DMS53 treated with DMSO at 0.1 percent for 48 hours (cell line): ENCODE measurements at regions not wholly inside any gene's neighbourhood (a gene's known extent, or its start where the extent isn't known, plus 50 kb on each side); places are given as distances from the start of the nearest gene placed in this dataset.
"Not testable (repeated sequence)": the region's sequence is repeated elsewhere in the genome, so short reads cannot be mapped to it uniquely, and the experiment has no call there.

Source experiments
- DNase-seq: peaks from one replicate; lab custom pipeline; 2025; ENCODE audit not compliant: unreplicated experiment; lab: John Stamatoyannopoulos, UW

GRCh38 chr1:199561334-199561733, 466.2 kb upstream of the NR5A2 start:
- DNase-seq: no peak

GRCh38 chr1:199573047-199573446, 454.5 kb upstream of the NR5A2 start:
- no peak for DNase-seq

- no peak for DNase-seq
Measured at GRCh38 chr1:199574950-199575349, 452.6 kb upstream of the NR5A2 start.

DNA sequence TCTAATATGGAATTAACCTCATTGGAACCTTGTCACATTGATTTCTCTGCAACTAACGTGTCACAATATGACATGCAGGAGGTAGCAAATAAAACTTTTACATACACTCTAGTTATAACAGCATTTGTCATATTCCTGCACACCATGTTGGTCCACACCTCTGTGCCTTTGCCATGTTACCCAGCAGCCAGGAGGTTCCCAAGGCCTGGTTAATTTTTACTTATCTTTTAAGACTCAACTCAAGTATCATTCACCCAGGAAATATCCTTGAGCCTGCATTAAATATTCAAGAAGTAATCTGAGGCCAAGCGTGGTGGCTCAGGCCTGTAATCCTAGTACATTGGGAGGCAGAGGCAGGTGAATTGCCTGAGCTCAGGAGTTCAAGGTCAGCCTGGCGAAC, 447.2 kb upstream of the NR5A2 start:
- no peak for DNase-seq

DNA sequence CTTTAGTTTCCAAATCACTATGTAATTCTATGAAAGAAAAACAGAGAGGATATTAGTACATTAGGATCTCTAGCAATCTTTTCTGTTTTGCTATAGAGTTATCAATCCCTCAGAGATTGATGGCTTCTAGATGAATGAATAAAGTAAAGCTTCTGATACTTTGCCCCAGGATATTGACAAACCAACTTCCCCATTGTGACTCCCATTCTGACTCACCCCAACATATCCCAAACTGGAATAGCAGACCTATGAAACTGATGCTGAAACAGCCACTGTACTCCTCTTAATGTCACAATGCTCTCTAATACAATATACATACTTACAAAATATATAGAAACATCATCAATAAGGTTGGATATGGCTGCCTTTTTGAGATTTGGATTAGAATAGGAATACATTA, 442.1 kb upstream of the NR5A2 start:
- no peak for DNase-seq

DNA sequence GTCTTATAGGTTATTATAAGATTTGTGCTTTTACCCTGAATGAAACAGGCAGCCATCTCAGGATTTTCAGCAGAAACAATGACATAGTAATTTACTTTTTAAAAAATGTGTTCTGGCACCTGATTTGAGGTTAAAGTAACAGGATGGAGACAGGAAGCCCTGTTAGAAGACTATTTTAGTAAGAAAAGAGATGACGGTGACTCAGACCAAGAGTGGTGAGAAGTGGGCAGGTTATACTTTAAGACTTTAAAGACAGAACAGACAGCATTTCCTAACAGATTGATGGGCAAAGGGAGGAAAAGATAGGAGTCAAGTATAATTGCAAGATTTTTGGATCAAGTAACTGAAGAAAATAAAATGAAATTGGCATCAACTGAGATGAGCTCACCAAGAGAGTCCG, 436.8 kb upstream of the NR5A2 start:
- DNase-seq: no peak

DNA sequence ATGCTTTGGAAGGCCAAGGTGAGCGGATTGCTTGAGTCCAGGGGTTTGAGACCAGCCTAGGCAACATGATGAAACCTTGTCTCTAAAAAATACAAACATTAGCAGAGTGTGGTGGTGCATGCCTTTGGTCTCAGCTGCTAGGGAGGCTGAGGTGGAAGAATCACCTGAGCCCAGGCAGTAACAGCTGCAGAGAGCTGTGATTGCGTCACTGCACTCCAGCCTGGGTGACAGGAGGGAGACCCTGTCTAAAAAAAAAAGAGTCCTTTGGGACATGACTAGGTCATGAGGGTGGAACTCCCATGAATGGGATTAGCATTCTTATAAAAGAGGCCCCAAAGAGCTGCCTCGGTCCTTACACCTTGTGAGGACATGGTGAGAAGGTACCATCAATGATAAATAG, 436.0 kb upstream of the NR5A2 start:
- DNase-seq: no peak

GRCh38 chr1:199593475-199593874, 434.0 kb upstream of the NR5A2 start:
- no peak for DNase-seq

- not testable (repeated sequence) for DNase-seq
Measured at GRCh38 chr1:199596448-199596847, 431.1 kb upstream of the NR5A2 start.

DNA sequence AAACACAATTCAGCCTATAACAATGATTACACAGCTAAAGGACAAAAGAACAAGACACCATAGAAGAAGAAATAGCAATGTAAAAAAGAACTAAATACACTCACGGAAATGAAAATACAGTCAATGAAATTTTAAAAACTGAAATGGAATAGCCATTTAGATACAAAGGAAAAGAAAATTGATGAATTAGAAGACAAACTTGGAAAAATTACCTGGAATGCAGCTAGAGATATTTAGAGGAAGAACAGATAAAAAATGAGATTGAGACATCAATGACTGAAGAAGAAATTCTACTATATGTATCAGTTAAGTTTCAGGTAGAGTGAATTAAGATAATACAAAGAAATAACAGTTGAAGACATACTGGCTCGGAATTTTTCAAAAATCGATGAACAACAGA, 430.4 kb upstream of the NR5A2 start:
- no peak for DNase-seq

- no peak for DNase-seq
Measured at GRCh38 chr1:199608414-199608813, 419.1 kb upstream of the NR5A2 start.

DNA sequence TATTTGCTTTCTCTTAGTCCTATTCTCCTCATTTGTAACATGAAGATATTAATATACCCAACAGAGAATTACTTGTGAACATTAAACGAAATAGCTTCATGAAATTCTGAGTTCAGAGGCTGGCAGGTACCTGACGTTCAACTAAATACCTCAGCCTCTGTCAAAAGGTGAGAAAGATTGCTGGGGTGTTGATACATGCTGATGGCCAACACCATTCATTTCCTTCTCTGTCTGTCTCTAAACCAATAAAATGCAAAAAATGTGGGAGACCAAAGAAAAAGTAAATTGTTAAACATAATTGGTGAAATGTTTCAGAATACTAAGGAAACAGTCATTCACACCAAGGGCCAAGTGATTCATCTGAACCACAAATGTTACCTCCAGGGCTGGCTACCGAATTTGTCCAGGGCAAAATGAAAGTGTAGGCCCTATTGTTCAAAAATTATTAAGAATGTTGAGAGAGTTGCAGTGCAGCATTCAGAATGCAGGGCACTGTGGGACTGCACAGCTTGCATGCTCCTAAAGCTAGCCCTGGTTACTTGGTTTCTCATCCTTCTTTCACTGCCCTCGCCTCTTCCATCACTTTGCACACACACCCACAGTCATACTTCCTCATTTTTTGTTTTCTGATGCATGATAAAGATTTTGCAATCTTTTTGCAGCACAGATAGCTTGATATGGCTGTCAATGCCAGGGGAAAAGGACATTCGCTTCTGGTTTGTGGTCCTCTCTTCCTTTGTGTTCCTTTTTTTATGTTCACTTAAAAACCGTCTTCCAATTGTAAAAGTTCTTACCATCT, 414.3 kb upstream of the NR5A2 start:
- DNase-seq: no peak

DNA sequence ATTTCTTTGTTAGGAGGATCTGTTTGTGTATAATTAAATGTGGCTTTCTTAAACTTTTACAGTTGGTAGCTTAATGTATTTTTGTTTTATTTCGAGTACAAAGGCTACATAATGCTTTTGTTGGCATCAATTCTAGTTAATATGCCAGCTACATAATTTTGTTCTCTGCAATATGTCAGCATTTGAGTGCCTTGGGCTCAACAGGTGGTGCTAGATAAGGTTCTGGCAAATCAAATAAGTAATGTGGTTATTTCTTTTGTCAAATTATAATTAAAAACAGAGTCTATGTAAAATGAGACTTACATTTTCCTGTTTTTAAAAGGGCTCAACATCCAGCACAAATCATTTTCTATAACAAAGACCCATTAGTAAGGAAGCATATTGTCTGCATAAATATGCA, 410.6 kb upstream of the NR5A2 start:
- no peak for DNase-seq

DNA sequence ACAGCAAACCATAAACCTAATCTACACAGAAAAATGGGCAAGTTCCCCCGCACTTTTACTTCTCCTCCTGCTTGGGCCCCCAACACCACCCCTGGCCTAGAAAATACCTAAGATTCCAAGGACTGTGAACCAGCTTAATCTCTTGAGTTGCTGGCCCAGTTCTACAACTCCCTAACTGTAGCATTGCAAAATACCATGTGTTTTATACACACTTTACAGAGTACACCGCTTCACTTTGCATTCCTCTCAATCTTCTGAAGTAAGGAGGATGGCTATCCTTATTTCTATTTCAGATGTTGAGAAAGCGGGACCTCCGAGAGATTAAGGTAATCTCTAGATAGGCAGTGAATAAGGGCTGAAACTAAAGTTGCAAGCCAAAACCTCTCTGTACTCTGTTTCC, 408.3 kb upstream of the NR5A2 start:
- no peak for DNase-seq

DNA sequence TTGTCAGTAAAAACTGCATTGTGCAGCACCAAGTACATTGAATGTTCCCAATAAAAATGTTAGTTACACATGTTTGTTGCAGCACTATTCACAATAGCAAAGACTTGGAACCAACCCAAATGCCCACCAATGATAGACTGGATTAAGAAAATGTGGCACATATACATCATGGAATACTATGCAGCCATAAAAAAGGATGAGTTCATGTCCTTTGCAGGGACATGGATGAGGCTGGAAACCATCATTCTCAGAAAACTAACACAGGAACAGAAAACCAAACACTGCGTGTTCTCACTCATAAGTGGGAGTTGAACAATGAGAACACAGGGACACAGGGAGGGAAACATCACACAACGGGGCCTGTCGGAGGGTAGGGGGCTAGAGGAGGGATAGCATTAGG, 401.3 kb upstream of the NR5A2 start:
- DNase-seq: not testable (repeated sequence)

GRCh38 chr1:199629624-199630023, 397.9 kb upstream of the NR5A2 start:
- DNase-seq: no peak

GRCh38 chr1:199639453-199639852, 388.1 kb upstream of the NR5A2 start:
- no peak for DNase-seq

DNA sequence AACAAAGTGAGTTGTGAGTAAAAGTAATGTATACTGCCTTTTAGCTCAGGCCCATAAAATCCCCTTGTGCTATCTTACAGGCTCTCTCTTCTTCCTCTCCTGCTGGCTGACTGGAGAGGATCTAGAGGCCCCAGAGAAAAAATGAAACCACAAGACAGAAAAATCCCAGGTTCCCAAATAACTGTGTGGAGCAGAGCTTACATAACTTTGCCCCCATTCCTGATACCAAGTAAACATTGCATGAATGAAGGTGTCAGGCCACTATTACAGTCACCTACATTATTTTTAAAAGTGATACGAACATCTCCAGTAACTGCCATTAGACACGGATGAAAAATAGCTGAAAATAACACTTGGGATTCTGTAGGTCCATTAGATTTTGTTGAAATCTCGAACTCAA, 386.0 kb upstream of the NR5A2 start:
- no peak for DNase-seq

DNA sequence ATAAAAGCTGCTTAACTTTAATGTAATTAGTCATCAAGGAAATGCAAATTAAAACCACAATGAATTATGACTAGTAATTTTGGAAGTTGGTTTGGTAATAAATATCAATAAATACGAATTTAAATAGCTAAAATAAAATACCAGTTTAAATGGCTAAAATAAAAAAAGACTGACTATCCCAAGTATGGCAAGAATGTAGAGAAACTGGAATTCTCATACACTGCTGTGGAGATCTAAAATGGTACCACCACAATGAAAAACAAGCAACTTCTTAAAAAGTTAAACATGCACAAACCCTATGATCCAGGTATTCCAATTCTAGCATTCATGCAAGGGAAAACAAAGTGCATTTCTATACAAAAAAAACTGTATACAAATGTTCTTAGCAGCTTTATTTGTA, 382.6 kb upstream of the NR5A2 start:
- DNase-seq: no peak

GRCh38 chr1:199646761-199647160, 380.7 kb upstream of the NR5A2 start:
- no peak for DNase-seq

GRCh38 chr1:199657449-199657848, 370.1 kb upstream of the NR5A2 start:
- DNase-seq: no peak

- DNase-seq: no peak
Measured at GRCh38 chr1:199660071-199660470, 367.4 kb upstream of the NR5A2 start.

- DNase-seq: peak; percentile 31
Measured at GRCh38 chr1:199665371-199665770, 362.1 kb upstream of the NR5A2 start.
